Activated CD4-positive, alpha-beta T cell treated with anti-CD3 and anti-CD28 coated beads, Interleukin-2, amount 50 U/mL, for 24 hours (primary cell): ENCODE measurements at regions not wholly inside any gene's neighbourhood (a gene's known extent, or its start where the extent isn't known, plus 50 kb on each side); places are given as distances from the start of the nearest gene placed in this dataset.
A peak's percentile ranks its signal among the peaks of the same experiment; 100 is the strongest.

ENCODE experiments used
- DNase-seq, 2 donors: peaks; one replicate each; pipeline ENCODE4 v3.0.0-alpha.2; 2020; ENCODE audit warnings: low read depth in 1 of 2, low spot score in 1 of 2

GRCh38 chr12:27382924-27383323 lies 50.3 kb downstream of the BMAL2 start:
- no peak for DNase-seq

DNA sequence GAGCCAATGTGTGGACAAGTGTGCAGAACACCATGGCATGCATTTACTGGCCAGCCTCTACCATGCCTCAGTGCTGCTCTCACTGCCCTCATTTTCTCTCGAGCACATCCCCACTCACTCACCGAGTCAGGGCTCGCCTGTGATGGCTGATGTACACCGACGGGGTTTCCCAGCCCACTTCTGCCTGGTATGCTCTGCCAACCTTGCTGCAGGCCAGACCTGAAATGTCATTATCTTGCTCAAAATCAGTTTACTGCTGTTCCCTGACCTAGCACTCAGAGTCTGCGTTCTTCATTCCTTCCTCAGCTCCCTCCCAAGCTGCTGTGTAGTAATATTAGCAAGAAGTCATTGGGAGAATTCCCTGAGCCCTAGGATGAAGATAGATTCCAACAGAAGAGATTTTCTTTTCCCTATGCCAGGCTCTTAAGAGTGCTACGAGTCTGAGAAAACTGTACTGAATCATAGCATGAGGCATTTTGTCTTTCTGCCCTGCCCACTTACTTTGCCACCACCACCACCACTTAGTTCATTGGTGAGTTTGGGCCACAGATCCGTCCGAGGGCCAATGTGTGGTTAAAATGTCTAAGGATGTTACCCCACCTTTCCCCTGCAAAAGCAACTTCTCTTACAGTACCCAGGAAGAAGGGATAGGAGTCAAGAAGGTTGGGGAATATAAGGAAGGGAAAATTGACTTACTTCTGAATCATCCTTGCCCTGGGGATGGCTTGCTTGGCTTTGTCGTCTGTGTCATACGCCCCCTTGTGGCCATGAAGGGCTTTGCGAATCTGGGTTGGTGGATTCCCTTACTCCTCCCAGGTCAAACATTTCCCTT lies 51.0 kb downstream of the BMAL2 start:
- peak; percentile 37 to 58 for DNase-seq

DNA sequence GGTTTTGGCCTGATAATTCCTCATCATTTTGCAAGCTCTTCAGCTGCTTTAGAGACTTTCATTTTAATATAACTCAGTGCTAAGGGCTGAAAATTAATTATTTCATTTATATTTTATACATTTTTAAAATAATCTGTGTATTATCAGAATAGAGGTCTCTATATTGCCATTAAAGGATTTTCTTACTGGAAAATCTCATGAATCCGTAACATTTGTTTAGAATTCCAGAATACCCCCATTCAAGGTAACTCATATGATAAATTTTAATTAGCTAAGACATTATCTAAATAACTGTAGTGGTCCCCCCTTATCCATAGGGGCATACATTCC lies 51.6 kb downstream of the BMAL2 start:
- no peak for DNase-seq

DNA sequence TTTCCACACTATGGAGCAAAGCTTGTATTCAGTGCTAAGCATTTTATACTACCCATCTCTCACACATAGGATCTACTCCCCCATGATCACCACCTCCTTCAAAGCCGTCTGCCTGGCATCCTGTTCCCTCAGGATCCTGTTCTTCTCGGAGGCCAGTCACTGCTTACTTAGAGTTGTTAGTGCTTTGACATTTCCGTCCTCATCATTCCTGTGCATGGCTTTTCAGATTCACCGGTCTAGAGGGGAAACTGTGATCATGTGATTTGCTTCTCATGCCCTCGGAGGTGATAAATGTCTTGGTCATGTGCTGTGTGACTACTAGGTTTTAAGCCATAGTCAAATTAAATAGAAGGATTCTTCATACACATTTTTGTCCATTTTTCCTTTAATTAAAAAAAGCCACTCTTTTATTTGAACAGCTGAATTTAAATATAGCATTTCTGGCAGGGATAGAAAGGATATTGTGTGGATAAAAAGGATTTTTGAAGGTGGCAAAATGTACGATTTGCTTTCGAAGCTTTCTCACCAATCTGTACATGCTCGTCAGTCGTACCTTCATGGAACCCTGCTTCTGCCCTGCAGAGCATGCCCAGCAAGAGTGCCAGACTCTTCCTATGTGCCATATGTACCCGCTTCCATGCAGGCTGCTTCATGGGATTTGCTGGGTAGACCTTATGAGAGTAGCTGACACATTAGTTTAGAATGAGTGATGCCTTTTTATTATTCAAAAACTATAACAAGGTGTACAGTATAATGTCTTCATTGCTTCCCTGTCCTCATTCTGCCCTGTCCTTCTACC lies 53.3 kb downstream of the BMAL2 start:
- DNase-seq: no peak

DNA sequence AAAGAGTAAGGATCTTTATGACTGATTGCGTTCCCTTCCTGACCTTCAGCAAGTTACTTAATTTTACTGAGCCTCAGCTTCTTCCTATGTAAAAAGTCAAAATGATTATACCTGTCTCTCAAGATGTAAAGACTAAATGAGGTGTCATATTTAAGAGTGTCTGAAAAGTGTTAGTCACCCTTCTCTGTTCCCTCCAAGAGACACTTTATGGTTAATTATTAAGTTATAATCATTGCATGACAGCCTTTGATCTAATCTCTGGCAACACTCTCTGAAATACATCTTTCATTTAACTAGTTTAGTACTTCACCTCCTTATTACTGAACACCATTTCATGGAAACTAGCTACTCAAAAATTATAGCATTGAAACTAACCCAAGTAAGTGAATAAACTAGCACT lies 54.8 kb downstream of the BMAL2 start:
- no peak for DNase-seq

DNA sequence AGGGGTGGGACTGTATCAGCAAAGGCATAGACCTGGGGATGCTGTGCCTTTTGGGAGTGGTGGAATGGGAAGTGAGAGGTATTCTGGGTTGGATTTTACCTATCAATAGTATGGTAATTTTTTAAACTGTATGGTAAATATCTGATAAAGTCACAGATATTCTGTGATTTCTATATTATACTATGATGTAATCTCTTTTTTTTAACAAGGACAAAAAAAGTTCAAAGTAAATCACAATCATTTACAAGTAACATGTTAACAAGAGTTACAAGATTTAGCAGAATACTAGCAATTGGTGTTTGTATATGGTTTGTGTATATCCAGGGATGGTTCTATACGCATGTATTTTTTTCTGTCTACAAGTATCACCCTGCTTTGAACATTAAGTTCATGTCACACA lies 56.0 kb downstream of the BMAL2 start:
- DNase-seq: no peak

GRCh38 chr12:27394676-27395075 lies 51.9 kb upstream of the SMCO2 start:
- DNase-seq: no peak

DNA sequence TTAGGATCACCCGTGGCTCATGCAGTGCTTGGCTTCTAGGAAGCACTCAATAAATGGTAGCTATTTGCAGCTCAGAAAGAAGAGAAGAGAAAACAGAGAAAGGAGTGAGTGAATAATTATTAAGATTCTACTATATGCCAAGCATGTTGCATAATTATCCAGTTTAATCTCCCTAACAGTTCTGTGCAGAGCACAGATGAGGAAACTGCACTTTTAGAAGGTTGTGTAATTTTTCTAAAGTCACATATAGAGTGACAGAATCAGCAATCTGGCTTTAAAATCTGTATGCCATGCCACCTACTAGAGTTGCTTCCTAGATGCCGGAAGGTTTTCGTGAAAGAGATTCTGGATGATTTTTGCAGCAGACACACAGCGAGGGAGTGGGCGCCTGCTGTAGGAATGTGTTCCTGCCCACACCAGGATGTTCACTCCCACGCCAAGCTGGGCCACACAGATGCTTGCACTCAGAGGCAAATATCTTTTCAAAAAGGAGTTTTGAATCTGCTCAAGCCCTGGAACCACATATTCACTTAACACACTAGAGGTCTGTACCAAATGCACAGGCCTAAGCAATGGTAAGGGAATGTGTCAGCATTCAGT lies 50.2 kb upstream of the SMCO2 start:
- DNase-seq: no peak
